HL-60 (cell line): ENCODE measurements at regions not wholly inside any gene's neighbourhood (a gene's known extent, or its start where the extent isn't known, plus 50 kb on each side); places are given as distances from the start of the nearest gene placed in this dataset.
"Not testable (repeated sequence)": the region's sequence is repeated elsewhere in the genome, so short reads cannot be mapped to it uniquely, and the experiment has no call there.

Source experiments
- CTCF ChIP-seq: IDR thresholded peaks from one replicate; pipeline ENCODE4 v1.5.1; 2011; ENCODE audit warnings: low read length, control low read depth, inconsistent platforms; ENCODE audit not compliant: insufficient read depth
- POLR2AphosphoS5 ChIP-seq: IDR thresholded peaks from 2 replicates; pipeline ENCODE4 v1.6.1; 2012; ENCODE audit warnings: low read depth
- REST ChIP-seq: IDR thresholded peaks from 2 replicates; pipeline ENCODE4 v1.6.1; 2012; ENCODE audit warnings: low read depth; ENCODE audit not compliant: insufficient replicate concordance
- SPI1 ChIP-seq: IDR thresholded peaks from 2 replicates; pipeline ENCODE4 v1.6.1; 2012; ENCODE audit warnings: low read depth, mild to moderate bottlenecking, borderline replicate concordance

GRCh38 chr4:49177847-49178246 lies 191.8 kb downstream of the CWH43 start:
- TF ChIP-seq CTCF, REST, SPI1, POLR2AphosphoS5: not testable (repeated sequence)
